ENCODE measurements at regions not wholly inside any gene's neighbourhood (a gene's known extent, or its start where the extent isn't known, plus 50 kb on each side); places are given as distances from the start of the nearest gene placed in this dataset.

DNA sequence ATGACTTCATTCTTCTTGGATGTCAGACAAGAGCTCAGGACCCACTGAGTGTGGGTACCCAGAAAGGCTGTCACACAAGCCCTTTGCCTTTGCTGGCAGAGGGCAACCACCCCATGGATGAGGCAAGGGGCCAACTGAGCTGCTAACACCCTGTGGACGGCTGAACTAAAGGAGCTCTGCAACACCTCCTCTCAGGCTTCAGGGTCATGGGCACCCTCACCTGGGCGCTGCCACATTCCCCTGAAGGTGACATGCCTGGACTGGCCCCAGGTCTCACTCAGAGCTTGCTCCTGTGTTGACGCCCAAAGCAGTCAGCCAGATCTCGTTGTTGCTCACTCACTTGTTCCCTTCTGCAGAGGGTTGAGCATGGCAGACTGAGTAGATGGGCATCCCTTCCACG, 336.8 kb upstream of the TMEM132C start:
- TF ChIP-seq, protein P1, sequence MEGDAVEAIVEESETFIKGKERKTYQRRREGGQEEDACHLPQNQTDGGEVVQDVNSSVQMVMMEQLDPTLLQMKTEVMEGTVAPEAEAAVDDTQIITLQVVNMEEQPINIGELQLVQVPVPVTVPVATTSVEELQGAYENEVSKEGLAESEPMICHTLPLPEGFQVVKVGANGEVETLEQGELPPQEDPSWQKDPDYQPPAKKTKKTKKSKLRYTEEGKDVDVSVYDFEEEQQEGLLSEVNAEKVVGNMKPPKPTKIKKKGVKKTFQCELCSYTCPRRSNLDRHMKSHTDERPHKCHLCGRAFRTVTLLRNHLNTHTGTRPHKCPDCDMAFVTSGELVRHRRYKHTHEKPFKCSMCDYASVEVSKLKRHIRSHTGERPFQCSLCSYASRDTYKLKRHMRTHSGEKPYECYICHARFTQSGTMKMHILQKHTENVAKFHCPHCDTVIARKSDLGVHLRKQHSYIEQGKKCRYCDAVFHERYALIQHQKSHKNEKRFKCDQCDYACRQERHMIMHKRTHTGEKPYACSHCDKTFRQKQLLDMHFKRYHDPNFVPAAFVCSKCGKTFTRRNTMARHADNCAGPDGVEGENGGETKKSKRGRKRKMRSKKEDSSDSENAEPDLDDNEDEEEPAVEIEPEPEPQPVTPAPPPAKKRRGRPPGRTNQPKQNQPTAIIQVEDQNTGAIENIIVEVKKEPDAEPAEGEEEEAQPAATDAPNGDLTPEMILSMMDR (IDR thresholded peaks at IDR 0.05; ENCODE audit: insufficient read depth, low read length): no peak
- no peak for TF ChIP-seq SPI1 (IDR thresholded peaks at IDR 0.05; ENCODE audit: borderline replicate concordance, low read depth)

All from HL-60 (cell line).